ENCODE measurements at regions not wholly inside any gene's neighbourhood (a gene's known extent, or its start where the extent isn't known, plus 50 kb on each side); places are given as distances from the start of the nearest gene placed in this dataset.
"Not testable (repeated sequence)": the region's sequence is repeated elsewhere in the genome, so short reads cannot be mapped to it uniquely, and the experiment has no call there.

DNA sequence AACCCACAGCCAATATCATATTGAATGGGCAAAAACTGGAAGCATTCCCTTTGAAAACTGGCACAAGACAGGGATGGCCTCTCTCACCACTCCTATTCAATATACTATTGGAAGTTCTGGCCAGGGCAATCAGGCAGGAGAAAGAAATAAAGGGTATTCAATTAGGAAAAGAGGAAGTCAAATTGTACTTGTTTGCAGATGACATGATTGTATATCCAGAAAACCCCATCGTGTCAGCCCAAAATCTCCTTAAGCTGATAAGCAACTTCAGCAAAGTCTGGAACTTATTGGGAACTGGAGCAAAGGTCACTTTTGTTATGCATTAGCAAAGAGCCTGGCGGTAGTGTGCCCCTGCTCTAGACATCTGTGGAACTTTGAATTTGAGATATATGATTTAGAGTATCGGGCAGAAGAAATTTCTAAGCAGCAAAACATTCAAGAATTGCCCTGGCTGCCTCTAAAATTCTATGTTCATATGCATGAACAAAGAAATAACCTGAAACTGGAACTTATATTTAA lies 53.4 kb upstream of the PSMA1 start:
- not testable (repeated sequence) for H3K27ac ChIP-seq; DNase-seq (ENCODE audit: low spot score); H3K36me3 ChIP-seq; H3K4me3 ChIP-seq; H3K9me3 ChIP-seq; ATAC-seq (ENCODE audit: insufficient number of reproducible peaks, low FRiP score, low read depth); H3K27me3 ChIP-seq (replicated peaks; ENCODE audit: insufficient read depth); H3K4me1 ChIP-seq (ENCODE audit: control insufficient read depth in 1 of 2, low read depth in 2 of 2)

DNA sequence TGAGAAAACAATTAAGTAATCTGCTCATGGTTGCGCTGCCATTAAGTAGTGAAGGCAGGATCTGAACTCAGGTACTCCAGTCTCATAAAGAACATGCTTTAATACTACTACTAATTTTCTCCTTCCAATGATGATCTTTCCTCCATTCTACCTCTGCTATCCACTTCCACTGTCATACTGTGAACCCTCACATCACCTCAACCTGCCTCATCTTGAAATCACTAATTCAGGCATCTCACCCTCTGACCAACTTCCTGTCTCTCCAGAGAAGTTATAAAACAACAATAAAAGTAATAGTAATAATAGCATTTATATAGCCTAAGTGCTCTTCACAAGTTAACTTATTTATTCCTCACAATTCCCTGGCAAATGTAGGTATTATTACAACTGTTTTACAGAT lies 57.1 kb upstream of the PSMA1 start:
- ATAC-seq (ENCODE audit: insufficient number of reproducible peaks, low FRiP score, low read depth) (no peak), DNase-seq (ENCODE audit: low spot score) (no peak)
- H3K4me3 ChIP-seq, result no peak overlapping the region
- H3K4me1 ChIP-seq (ENCODE audit: control insufficient read depth in 1 of 2, low read depth in 2 of 2), result peaks cover 3% of the 10 kb centered on the region in 2 donors
- H3K27me3 ChIP-seq (replicated peaks; ENCODE audit: insufficient read depth), result no peaks in the 10 kb centered on the region
- H3K27ac ChIP-seq, result no peak overlapping the region
- TF ChIP-seq, protein P1, sequence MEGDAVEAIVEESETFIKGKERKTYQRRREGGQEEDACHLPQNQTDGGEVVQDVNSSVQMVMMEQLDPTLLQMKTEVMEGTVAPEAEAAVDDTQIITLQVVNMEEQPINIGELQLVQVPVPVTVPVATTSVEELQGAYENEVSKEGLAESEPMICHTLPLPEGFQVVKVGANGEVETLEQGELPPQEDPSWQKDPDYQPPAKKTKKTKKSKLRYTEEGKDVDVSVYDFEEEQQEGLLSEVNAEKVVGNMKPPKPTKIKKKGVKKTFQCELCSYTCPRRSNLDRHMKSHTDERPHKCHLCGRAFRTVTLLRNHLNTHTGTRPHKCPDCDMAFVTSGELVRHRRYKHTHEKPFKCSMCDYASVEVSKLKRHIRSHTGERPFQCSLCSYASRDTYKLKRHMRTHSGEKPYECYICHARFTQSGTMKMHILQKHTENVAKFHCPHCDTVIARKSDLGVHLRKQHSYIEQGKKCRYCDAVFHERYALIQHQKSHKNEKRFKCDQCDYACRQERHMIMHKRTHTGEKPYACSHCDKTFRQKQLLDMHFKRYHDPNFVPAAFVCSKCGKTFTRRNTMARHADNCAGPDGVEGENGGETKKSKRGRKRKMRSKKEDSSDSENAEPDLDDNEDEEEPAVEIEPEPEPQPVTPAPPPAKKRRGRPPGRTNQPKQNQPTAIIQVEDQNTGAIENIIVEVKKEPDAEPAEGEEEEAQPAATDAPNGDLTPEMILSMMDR (IDR thresholded peaks at IDR 0.05), result no peak
- no peaks in the 10 kb centered on the region for H3K36me3 ChIP-seq
- H3K9me3 ChIP-seq, result no peaks in the 10 kb centered on the region

GRCh38 chr11:14577835-14578529 lies 57.8 kb upstream of the PSMA1 start:
- DNase-seq (ENCODE audit: low spot score), result no peak
- no peaks in the 10 kb centered on the region for H3K9me3 ChIP-seq
- ATAC-seq (ENCODE audit: insufficient number of reproducible peaks, low FRiP score, low read depth), result no peak
- H3K27ac ChIP-seq, result no peak overlapping the region
- H3K4me1 ChIP-seq (ENCODE audit: control insufficient read depth in 1 of 2, low read depth in 2 of 2), result peaks cover 3 to 9% of the 10 kb centered on the region in 2 donors
- TF ChIP-seq, protein P1 (IDR thresholded peaks at IDR 0.05), result no peak
- no peaks in the 10 kb centered on the region for H3K36me3 ChIP-seq
- H3K27me3 ChIP-seq (replicated peaks; ENCODE audit: insufficient read depth), result no peaks in the 10 kb centered on the region
- H3K4me3 ChIP-seq, result no peak overlapping the region

DNA sequence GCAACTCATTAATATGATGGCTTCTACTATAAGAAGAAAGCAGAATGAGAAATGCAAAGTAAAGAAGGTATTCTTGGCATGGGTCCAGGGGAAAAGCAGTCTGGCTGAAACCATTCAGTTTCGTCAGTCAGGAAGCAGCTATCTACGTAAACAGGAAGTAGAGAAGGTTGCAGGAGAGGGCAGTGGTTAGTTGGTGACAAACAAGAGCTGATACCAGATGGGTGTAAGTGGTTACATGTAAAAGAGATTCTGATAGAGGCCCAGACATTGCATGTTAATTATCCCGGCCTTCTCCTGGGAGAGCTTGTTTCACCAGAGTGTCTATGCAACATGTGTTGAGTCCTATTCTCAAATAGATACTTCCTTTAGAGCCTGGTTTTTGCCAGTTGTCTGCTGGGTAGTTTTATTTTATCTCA lies 58.4 kb upstream of the PSMA1 start:
- Histone ChIP-seq H3K27me3 (replicated peaks; ENCODE audit: insufficient read depth) (no peaks in the 10 kb centered on the region), H3K4me3 (no peak overlapping the region), H3K9me3 (no peaks in the 10 kb centered on the region), H3K36me3 (no peaks in the 10 kb centered on the region), H3K4me1 (ENCODE audit: control insufficient read depth in 1 of 2, low read depth in 2 of 2) (peaks cover 3 to 15% of the 10 kb centered on the region in 2 donors), H3K27ac (no peak overlapping the region)
- DNase-seq (ENCODE audit: low spot score) (no peak), ATAC-seq (ENCODE audit: insufficient number of reproducible peaks, low FRiP score, low read depth) (no peak)
- TF ChIP-seq, protein P1 (IDR thresholded peaks at IDR 0.05), result no peak

DNA sequence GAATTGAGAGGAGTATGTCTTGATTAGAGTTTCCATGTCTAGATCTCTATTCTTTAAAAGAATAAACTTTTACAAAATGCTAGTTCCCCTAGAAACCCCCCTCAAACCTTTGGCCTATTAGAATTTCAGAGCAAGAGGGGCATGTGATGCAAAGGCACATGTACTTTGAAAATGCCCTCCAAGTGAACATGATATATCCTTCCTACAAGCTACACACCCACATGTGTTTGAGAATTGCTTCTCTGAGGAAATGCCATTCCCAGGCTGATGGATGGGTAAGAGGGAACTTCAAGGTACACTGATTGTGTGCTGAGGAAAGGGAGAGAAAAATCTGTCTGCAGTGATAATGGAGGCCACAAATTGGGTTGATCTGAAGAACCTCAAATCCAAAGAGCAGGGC lies 59.5 kb upstream of the PSMA1 start:
- DNase-seq (ENCODE audit: low spot score) (no peak), ATAC-seq (ENCODE audit: insufficient number of reproducible peaks, low FRiP score, low read depth) (no peak)
- Histone ChIP-seq H3K4me1 (ENCODE audit: control insufficient read depth in 1 of 2, low read depth in 2 of 2) (peaks cover 3 to 15% of the 10 kb centered on the region in 2 donors), H3K27me3 (replicated peaks; ENCODE audit: insufficient read depth) (no peaks in the 10 kb centered on the region), H3K4me3 (no peak overlapping the region), H3K36me3 (no peaks in the 10 kb centered on the region), H3K9me3 (no peaks in the 10 kb centered on the region), H3K27ac (no peak overlapping the region)
- TF ChIP-seq, protein P1 (IDR thresholded peaks at IDR 0.05), result no peak
